Epithelial cell of proximal tubule (primary cell): ENCODE measurements at regions not wholly inside any gene's neighbourhood (a gene's known extent, or its start where the extent isn't known, plus 50 kb on each side); places are given as distances from the start of the nearest gene placed in this dataset.
"Not testable (repeated sequence)": the region's sequence is repeated elsewhere in the genome, so short reads cannot be mapped to it uniquely, and the experiment has no call there.

Experiments used
- DNase-seq: peaks from one replicate; pipeline ENCODE4 v3.0.0-alpha.2; 2011; ENCODE audit warnings: low read depth
- H3K4me3 ChIP-seq: 2 replicates; pipeline ENCODE4 v1.5.1; 2011; ENCODE audit warnings: low read depth, mild to moderate bottlenecking, low read length
- CTCF ChIP-seq: conservative IDR thresholded peaks from 2 replicates; pipeline ENCODE4 v1.5.1; 2012; ENCODE audit warnings: low read depth, mild to moderate bottlenecking, low read length

- TF ChIP-seq CTCF = no peak
- DNase-seq = peak; percentile 4
- no peak overlapping the region for H3K4me3 ChIP-seq
These were observed 63.2 kb upstream of the TIAM2 start for GRCh38 chr6:154931711-154932424.

GRCh38 chr6:154932515-154933027 lies 62.5 kb upstream of the TIAM2 start:
- H3K4me3 ChIP-seq = no peak overlapping the region
- no peak for TF ChIP-seq CTCF
- DNase-seq = peak; percentile 19

GRCh38 chr6:154933181-154933827 lies 61.8 kb upstream of the TIAM2 start:
- no peak for TF ChIP-seq CTCF
- no peak for DNase-seq
- no peak overlapping the region for H3K4me3 ChIP-seq

- H3K4me3 ChIP-seq = no peak overlapping the region
- no peak for DNase-seq
- peak; percentile 21 for TF ChIP-seq CTCF
These were observed 57.6 kb upstream of the TIAM2 start for GRCh38 chr6:154937306-154938220.

GRCh38 chr6:154938221-154938580 lies 56.9 kb upstream of the TIAM2 start:
- DNase-seq = no peak
- H3K4me3 ChIP-seq = no peak overlapping the region
- no peak for TF ChIP-seq CTCF

GRCh38 chr6:154938727-154939285 lies 56.3 kb upstream of the TIAM2 start:
- DNase-seq, H3K4me3 ChIP-seq: not testable (repeated sequence)

GRCh38 chr6:154942770-154943169 lies 52.3 kb upstream of the TIAM2 start:
- no peak overlapping the region for H3K4me3 ChIP-seq
- DNase-seq = no peak
- no peak for TF ChIP-seq CTCF
